HepG2 (cell line): ENCODE measurements at regions not wholly inside any gene's neighbourhood (a gene's known extent, or its start where the extent isn't known, plus 50 kb on each side); places are given as distances from the start of the nearest gene placed in this dataset.

Source experiments
- ATAC-seq: fragments of 200-7000 bp; cut with Tn5 transposase; 3 replicates; pipeline ENCODE4 v1.9.1; 2020; ENCODE audit warnings: mild to moderate bottlenecking, moderate library complexity
- BruUV-seq: library from RNA; stranded (reverse); fragments of 400-500 nt; replicated peaks from 2 replicates; lab custom pipeline; 2021; lab: Mats Ljungman, UMichigan
- CTCF ChIA-PET: fragments of 300-600 bp; formaldehyde crosslinking; extraction: SDS; loops from one replicate; lab custom pipeline; 2021; ENCODE audit warnings: low total read pairs, inconsistent platforms, low intra/inter-chr PET ratio; lab: Yijun Ruan, JAX
- POLR2A ChIA-PET: fragments of 350-600 bp; sonication (Branson Sonifier 250); formaldehyde crosslinking; loops from one replicate; lab custom pipeline; 2020; ENCODE audit warnings: antibody characterized with exemption, inconsistent platforms; lab: Yijun Ruan, JAX
- DNase-seq: peaks from one replicate; pipeline ENCODE4 v3.0.0-alpha.2; 2015; ENCODE audit warnings: low spot score
- FAIRE-seq: peaks from 3 replicates; lab custom pipeline; 2011; peaks lifted over from hg19 to GRCh38; lab: Jason Lieb, UNC
- H2AFZ ChIP-seq: one replicate; pipeline ENCODE4 v1.6.1; 2011; ENCODE audit warnings: low read length, inconsistent platforms
- H3K27ac ChIP-seq: fragments of 300-600 bp; 3 replicates; pipeline ENCODE4 v1.8.0; 2011; ENCODE audit warnings: mixed run types, mild to moderate bottlenecking, mixed read lengths, low read length, inconsistent platforms; ENCODE audit not compliant: insufficient read depth; ENCODE audit errors: extremely low read length
- H3K27me3 ChIP-seq, 2 experiments: fragments of 200-600 bp in 1 of 2; 2 replicates in 1 of 2; 3 replicates in 1 of 2; pipeline versions ENCODE4 v1.6.0 to v1.8.0; 2011; ENCODE audit warnings: low read length in 2 of 2, mild to moderate bottlenecking in 2 of 2, moderate library complexity in 2 of 2, inconsistent platforms in 1 of 2; ENCODE audit not compliant: insufficient read depth in 2 of 2, control insufficient read depth in 1 of 2
- H3K36me3 ChIP-seq, 2 experiments: fragments of 200-600 bp in 1 of 2; replicated peaks in 1 of 2; 2 replicates in 1 of 2; 3 replicates in 1 of 2; pipeline versions ENCODE4 v1.5.1 to v1.8.0; 2011; ENCODE audit warnings: low read length in 2 of 2, inconsistent platforms in 1 of 2; ENCODE audit not compliant: insufficient read depth in 2 of 2, control insufficient read depth in 1 of 2
- H3K4me1 ChIP-seq: 2 replicates; pipeline ENCODE4 v1.5.1; 2012; ENCODE audit warnings: low read length, inconsistent platforms; ENCODE audit not compliant: insufficient read depth
- H3K4me2 ChIP-seq: 2 replicates; pipeline ENCODE4 v1.6.0; 2011; ENCODE audit warnings: low read depth, low read length, inconsistent platforms
- H3K4me3 ChIP-seq, 3 experiments: fragments of 200-600 bp in 1 of 3; sonication (generic), shearing (Covaris generic) in 1 of 3; replicated peaks in 1 of 3; 2 replicates each; pipeline ENCODE4 v1.5.1; 2011 to 2016; ENCODE audit warnings: low read length in 3 of 3, inconsistent platforms in 2 of 3, low read depth in 2 of 3, mild to moderate bottlenecking in 2 of 3, control low read depth in 1 of 3, mixed read lengths in 1 of 3; ENCODE audit not compliant: insufficient read depth in 1 of 3
- H3K79me2 ChIP-seq: one replicate; pipeline ENCODE4 v1.6.1; 2011; ENCODE audit warnings: low read length, inconsistent platforms; ENCODE audit not compliant: insufficient read depth
- H3K9ac ChIP-seq: 2 replicates; pipeline ENCODE4 v1.6.0; 2011; ENCODE audit warnings: mild to moderate bottlenecking, low read depth, low read length, inconsistent platforms; ENCODE audit not compliant: insufficient read depth
- H3K9me3 ChIP-seq: 2 replicates; pipeline ENCODE4 v1.5.1; 2012; ENCODE audit warnings: mild to moderate bottlenecking, low read length
- H4K20me1 ChIP-seq: 2 replicates; pipeline ENCODE4 v1.6.0; 2011; ENCODE audit warnings: inconsistent platforms, mild to moderate bottlenecking, low read length, moderate library complexity; ENCODE audit not compliant: insufficient read depth
- ETV5 ChIP-seq: IDR thresholded peaks from 2 replicates; pipeline ENCODE4 v1.6.1; 2018; ENCODE audit warnings: missing biosample characterization, missing genetic modification reagents, inconsistent platforms, borderline replicate concordance
- SMARCC2 ChIP-seq: fragments of 450-650 bp; IDR thresholded peaks from 2 replicates; pipeline ENCODE4 v1.6.1; 2017; ENCODE audit warnings: antibody characterized with exemption, mild to moderate bottlenecking
- STAT5B ChIP-seq: sonication (generic); formaldehyde crosslinking; IDR thresholded peaks from 2 replicates; pipeline ENCODE4 v1.4.0; 2020; ENCODE audit warnings: missing genetic modification reagents
- TBX2 ChIP-seq: sonication (generic); formaldehyde crosslinking; IDR thresholded peaks from 2 replicates; pipeline ENCODE4 v1.5.0; 2020; ENCODE audit warnings: missing genetic modification reagents, mild to moderate bottlenecking, borderline replicate concordance
- ZNF777 ChIP-seq: sonication (generic); formaldehyde crosslinking; IDR thresholded peaks from 2 replicates; pipeline ENCODE4 v1.4.0; 2020; ENCODE audit warnings: missing genetic modification reagents
- WGBS: methylation state at CpG from one replicate; pipeline ENCODE4 v1.1.6; 2017; ENCODE audit warnings: low lambda C conversion rate; 5-methylcytosine and 5-hydroxymethylcytosine counted together
- in situ Hi-C: cut with HindIII; loops from 2 replicates; pipeline ENCODE4 v1.10.0; 2017; ENCODE audit warnings: low pct_unique_long_range_greater_than_20kb; ENCODE audit not compliant: extremely low pct_ligation_motif_present
- intact Hi-C: fragments of 100-400 bp; cut with micrococcal nuclease; formaldehyde crosslinking; loops from one replicate; pipeline ENCODE4 v1.10.0; 2022; ENCODE audit not compliant: unreplicated experiment
- TF ChIP-seq, protein P1 (sequence below): sonication (generic); formaldehyde crosslinking; IDR thresholded peaks from 2 replicates; pipeline ENCODE4 v1.4.0; 2020; ENCODE audit warnings: missing genetic modification reagents, mild to moderate bottlenecking, borderline replicate concordance
- TF ChIP-seq, protein P2 (sequence below), 2 experiments: fragments of 450-650 bp in 1 of 2; sonication (generic) in 1 of 2; formaldehyde crosslinking in 1 of 2; IDR thresholded peaks; 2 replicates each; pipeline versions ENCODE4 v1.6.1 to v1.8.0; 2016 to 2022; ENCODE audit warnings: antibody characterized with exemption in 1 of 2, mild to moderate bottlenecking in 1 of 2, missing genetic modification reagents in 1 of 2

DNA sequence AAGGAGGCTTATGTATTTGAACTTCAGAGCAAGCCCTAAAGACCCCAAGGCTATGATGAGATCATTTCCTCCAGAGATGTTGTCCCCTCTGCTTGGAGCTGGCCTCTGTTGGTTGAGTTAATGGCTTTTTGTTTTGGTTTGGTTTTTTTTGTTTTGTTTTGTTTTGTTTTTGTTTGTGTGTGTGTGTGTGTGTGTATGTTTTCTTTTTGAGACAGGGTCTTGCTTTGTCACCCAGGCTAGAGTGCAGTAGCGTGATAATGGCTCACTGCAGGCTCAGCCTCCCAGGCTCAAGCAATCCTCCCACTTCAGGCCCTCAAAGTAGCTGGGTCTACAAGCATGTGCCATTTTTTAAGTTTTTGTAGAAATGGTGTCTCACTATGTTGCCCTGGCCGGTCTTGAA lies 1076.2 kb downstream of the UQCRFS1 start:
- H3K4me1 ChIP-seq = no peaks in the 10 kb centered on the region
- no peak overlapping the region for H3K27ac ChIP-seq
- no TSS peak for BruUV-seq
- DNase-seq (no peak), ATAC-seq (no peak), FAIRE-seq (no peak)
- no peaks in the 10 kb centered on the region for H3K79me2 ChIP-seq
- H3K4me2 ChIP-seq = no peak overlapping the region
- intact Hi-C loops = no loop called here
- H3K9me3 ChIP-seq = peaks cover 93% of the 10 kb centered on the region
- POLR2A ChIA-PET = no interaction called here
- no peaks in the 10 kb centered on the region for H4K20me1 ChIP-seq
- no peaks in the 10 kb centered on the region for H3K27me3 ChIP-seq
- no peak overlapping the region for H3K9ac ChIP-seq
- 3% methylated on average over 2 of the region's 2 CpGs for WGBS
- in situ Hi-C loops = no loop called here
- no peak overlapping the region for H2AFZ ChIP-seq
- no peak overlapping the region for H3K4me3 ChIP-seq
- TF ChIP-seq ETV5 (CRISPR knock-in tag) (no peak), TBX2 (CRISPR knock-in tag) (no peak), SMARCC2 (no peak), ZNF777 (no peak), STAT5B (CRISPR knock-in tag) (no peak)
- TF ChIP-seq, protein P1, sequence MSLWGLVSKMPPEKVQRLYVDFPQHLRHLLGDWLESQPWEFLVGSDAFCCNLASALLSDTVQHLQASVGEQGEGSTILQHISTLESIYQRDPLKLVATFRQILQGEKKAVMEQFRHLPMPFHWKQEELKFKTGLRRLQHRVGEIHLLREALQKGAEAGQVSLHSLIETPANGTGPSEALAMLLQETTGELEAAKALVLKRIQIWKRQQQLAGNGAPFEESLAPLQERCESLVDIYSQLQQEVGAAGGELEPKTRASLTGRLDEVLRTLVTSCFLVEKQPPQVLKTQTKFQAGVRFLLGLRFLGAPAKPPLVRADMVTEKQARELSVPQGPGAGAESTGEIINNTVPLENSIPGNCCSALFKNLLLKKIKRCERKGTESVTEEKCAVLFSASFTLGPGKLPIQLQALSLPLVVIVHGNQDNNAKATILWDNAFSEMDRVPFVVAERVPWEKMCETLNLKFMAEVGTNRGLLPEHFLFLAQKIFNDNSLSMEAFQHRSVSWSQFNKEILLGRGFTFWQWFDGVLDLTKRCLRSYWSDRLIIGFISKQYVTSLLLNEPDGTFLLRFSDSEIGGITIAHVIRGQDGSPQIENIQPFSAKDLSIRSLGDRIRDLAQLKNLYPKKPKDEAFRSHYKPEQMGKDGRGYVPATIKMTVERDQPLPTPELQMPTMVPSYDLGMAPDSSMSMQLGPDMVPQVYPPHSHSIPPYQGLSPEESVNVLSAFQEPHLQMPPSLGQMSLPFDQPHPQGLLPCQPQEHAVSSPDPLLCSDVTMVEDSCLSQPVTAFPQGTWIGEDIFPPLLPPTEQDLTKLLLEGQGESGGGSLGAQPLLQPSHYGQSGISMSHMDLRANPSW = no peak
- TF ChIP-seq, protein P2, sequence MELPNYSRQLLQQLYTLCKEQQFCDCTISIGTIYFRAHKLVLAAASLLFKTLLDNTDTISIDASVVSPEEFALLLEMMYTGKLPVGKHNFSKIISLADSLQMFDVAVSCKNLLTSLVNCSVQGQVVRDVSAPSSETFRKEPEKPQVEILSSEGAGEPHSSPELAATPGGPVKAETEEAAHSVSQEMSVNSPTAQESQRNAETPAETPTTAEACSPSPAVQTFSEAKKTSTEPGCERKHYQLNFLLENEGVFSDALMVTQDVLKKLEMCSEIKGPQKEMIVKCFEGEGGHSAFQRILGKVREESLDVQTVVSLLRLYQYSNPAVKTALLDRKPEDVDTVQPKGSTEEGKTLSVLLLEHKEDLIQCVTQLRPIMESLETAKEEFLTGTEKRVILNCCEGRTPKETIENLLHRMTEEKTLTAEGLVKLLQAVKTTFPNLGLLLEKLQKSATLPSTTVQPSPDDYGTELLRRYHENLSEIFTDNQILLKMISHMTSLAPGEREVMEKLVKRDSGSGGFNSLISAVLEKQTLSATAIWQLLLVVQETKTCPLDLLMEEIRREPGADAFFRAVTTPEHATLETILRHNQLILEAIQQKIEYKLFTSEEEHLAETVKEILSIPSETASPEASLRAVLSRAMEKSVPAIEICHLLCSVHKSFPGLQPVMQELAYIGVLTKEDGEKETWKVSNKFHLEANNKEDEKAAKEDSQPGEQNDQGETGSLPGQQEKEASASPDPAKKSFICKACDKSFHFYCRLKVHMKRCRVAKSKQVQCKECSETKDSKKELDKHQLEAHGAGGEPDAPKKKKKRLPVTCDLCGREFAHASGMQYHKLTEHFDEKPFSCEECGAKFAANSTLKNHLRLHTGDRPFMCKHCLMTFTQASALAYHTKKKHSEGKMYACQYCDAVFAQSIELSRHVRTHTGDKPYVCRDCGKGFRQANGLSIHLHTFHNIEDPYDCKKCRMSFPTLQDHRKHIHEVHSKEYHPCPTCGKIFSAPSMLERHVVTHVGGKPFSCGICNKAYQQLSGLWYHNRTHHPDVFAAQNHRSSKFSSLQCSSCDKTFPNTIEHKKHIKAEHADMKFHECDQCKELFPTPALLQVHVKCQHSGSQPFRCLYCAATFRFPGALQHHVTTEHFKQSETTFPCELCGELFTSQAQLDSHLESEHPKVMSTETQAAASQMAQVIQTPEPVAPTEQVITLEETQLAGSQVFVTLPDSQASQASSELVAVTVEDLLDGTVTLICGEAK (IDR thresholded peaks at IDR 0.05) = no peak
- TF ChIP-seq, protein P2 (CRISPR knock-in tag; IDR thresholded peaks at IDR 0.05) = no peak
- no peaks in the 10 kb centered on the region for H3K36me3 ChIP-seq
- CTCF ChIA-PET = no interaction called here
